Brain microvascular endothelial cell (primary cell): ENCODE measurements at regions not wholly inside any gene's neighbourhood (a gene's known extent, or its start where the extent isn't known, plus 50 kb on each side); places are given as distances from the start of the nearest gene placed in this dataset.
"Not testable (repeated sequence)": the region's sequence is repeated elsewhere in the genome, so short reads cannot be mapped to it uniquely, and the experiment has no call there.

Experiments
- DNase-seq: peaks from one replicate; pipeline ENCODE4 v3.0.0-alpha.2; 2020
- H3K27ac ChIP-seq: fragments of 250-450 bp; sonication (Bioruptor Pico); 2 replicates; pipeline ENCODE4 v1.5.1; 2020; ENCODE audit warnings: mild to moderate bottlenecking, moderate library complexity
- H3K27me3 ChIP-seq: fragments of 250-450 bp; sonication (Bioruptor Pico); replicated peaks from 2 replicates; pipeline ENCODE4 v1.5.1; 2020; ENCODE audit warnings: mild to moderate bottlenecking
- H3K36me3 ChIP-seq: fragments of 250-450 bp; sonication (Bioruptor Pico); replicated peaks from 2 replicates; pipeline ENCODE4 v1.5.1; 2020; ENCODE audit warnings: mild to moderate bottlenecking
- H3K4me3 ChIP-seq: 2 replicates; pipeline ENCODE4 v1.5.1; 2011; ENCODE audit warnings: low read depth, mild to moderate bottlenecking, control low read depth, low read length, moderate library complexity
- in situ Hi-C: cut with HindIII; loops from 2 replicates; pipeline ENCODE4 v1.10.0; 2017; ENCODE audit warnings: low sequenced_read_pairs, low pct_ligation_motif_present
- TF ChIP-seq, protein P1 (sequence below): IDR thresholded peaks from 2 replicates; pipeline ENCODE4 v1.5.1; 2011; ENCODE audit warnings: low read depth, mild to moderate bottlenecking, moderate library complexity, low read length, control low read depth, inconsistent platforms; ENCODE audit errors: missing control alignments

DNA sequence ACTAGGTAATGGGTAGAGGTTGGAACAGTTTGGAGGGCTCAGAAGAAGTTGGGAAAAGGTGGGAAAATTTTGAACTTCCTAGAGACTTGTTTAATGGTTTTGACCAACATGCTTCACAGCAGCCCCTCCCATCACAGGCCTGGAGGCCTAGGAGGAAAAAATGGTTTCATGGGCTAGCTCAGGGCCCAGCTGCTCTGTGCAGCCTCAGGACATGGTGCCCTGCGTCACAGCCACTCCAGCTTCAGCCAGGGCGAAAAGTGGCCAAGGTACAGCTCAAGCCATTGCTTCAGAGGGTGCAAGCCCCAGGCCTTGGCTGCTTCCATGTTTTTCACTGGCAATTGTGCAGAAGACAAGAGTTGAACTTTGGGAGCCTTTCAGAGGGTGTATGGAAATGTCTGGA, 453.7 kb downstream of the LRRC70 start:
- in situ Hi-C loops, result no loop called here
- H3K4me3 ChIP-seq, result no peak overlapping the region
- DNase-seq, result no peak
- H3K27ac ChIP-seq, result no peak overlapping the region
- no peaks in the 10 kb centered on the region for H3K27me3 ChIP-seq
- TF ChIP-seq, protein P1, sequence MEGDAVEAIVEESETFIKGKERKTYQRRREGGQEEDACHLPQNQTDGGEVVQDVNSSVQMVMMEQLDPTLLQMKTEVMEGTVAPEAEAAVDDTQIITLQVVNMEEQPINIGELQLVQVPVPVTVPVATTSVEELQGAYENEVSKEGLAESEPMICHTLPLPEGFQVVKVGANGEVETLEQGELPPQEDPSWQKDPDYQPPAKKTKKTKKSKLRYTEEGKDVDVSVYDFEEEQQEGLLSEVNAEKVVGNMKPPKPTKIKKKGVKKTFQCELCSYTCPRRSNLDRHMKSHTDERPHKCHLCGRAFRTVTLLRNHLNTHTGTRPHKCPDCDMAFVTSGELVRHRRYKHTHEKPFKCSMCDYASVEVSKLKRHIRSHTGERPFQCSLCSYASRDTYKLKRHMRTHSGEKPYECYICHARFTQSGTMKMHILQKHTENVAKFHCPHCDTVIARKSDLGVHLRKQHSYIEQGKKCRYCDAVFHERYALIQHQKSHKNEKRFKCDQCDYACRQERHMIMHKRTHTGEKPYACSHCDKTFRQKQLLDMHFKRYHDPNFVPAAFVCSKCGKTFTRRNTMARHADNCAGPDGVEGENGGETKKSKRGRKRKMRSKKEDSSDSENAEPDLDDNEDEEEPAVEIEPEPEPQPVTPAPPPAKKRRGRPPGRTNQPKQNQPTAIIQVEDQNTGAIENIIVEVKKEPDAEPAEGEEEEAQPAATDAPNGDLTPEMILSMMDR, result no peak
- H3K36me3 ChIP-seq, result no peaks in the 10 kb centered on the region

- TF ChIP-seq, protein P1, result no peak
- Histone ChIP-seq H3K27me3 (no peaks in the 10 kb centered on the region), H3K27ac (no peak overlapping the region), H3K36me3 (no peaks in the 10 kb centered on the region), H3K4me3 (no peak overlapping the region)
- in situ Hi-C loops, result no loop called here
- DNase-seq, result no peak
Measured at GRCh38 chr5:63029891-63030290, 451.3 kb downstream of the LRRC70 start.

DNA sequence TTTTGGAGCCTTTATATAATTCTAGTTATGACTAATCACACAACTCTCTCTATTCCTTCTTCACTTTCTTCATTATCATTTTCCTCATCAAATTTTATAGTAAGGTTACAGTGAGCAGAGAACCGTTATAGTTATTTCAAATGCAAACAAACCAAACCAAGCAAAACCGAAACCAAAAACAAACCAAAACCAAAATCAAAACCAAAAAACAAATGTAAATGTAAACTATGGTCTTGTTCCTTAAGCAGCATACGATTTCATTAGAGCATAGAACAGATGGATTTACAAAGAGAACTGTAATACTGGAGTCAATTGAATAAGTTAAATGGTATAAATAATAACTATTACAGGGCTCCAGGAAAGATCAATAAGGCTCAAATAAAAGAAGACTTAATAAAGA, 447.1 kb downstream of the LRRC70 start:
- Histone ChIP-seq H3K27ac (no peak overlapping the region), H3K4me3 (no peak overlapping the region), H3K36me3 (no peaks in the 10 kb centered on the region), H3K27me3 (no peaks in the 10 kb centered on the region)
- in situ Hi-C loops, result no loop called here
- DNase-seq, result no peak
- TF ChIP-seq, protein P1, result no peak

DNA sequence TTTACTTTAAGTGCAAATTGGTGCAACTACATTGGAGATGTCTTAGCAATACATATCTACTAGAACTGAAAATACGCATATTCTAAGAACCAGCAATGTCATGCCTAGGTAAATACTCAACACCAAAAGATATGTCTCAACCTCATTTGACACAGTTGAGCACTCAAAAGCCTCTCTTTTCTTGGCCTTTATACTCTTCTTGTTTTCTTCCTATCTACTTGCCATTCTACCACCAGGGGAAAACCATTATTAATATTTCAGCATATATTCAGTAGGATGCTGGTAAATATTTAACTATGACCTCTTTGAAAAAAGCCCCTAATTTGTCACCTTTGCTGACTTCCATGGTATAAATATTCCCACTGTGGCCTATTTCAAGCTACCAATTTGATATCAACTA, 443.8 kb downstream of the LRRC70 start:
- TF ChIP-seq, protein P1, result no peak
- in situ Hi-C loops, result no loop called here
- DNase-seq, result no peak
- Histone ChIP-seq H3K27ac (no peak overlapping the region), H3K36me3 (no peaks in the 10 kb centered on the region), H3K4me3 (no peak overlapping the region), H3K27me3 (no peaks in the 10 kb centered on the region)

DNA sequence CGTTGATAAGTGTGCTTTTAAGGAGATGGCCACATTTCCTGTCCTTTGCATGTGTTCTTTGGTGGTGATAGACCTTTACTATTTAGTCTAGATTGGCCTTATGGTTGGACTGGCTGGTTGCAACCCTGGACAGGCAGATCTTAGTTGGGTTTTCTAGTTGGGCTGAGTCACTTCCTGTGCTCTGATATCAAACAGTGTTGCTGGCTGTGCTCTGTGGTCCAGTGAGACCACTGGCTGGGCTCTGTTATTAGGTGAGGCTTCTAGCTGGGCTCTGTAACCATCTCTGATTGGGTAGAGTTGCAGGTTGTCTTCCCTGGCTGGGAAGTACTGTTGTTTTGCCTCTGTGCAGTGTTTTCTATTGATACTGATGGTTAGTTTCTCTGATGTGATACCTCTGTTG, 432.5 kb downstream of the LRRC70 start:
- Histone ChIP-seq H3K27me3 (no peaks in the 10 kb centered on the region), H3K27ac (no peak overlapping the region), H3K4me3 (no peak overlapping the region), H3K36me3 (no peaks in the 10 kb centered on the region)
- TF ChIP-seq, protein P1, result no peak
- in situ Hi-C loops, result no loop called here
- no peak for DNase-seq

- Histone ChIP-seq H3K4me3 (no peak overlapping the region), H3K27me3 (no peaks in the 10 kb centered on the region), H3K27ac (no peak overlapping the region), H3K36me3 (no peaks in the 10 kb centered on the region)
- in situ Hi-C loops, result no loop called here
- TF ChIP-seq, protein P1, result no peak
- DNase-seq, result no peak
Measured at GRCh38 chr5:63008195-63008594, 429.6 kb downstream of the LRRC70 start.

DNA sequence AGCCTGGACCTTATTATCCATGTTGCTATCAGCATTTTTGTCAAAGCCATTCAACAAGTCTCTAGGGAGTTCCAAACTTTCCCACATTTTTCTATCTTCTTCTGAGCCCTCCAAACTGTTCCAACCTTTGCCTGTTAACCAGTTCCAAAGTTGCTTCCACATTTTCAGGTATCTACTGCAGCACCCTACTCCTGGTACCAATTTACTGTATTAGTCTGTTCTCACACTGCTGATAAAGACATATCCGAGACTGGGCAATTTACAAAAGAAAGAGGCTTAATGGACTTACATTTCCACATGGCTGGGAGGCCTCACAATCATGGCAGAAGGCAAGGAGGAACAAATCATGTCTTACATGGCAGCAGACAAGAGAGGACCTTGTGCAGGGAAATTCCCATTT, 416.2 kb downstream of the LRRC70 start:
- H3K4me3 ChIP-seq, H3K27ac ChIP-seq, H3K36me3 ChIP-seq, H3K27me3 ChIP-seq, in situ Hi-C loops, DNase-seq: not testable (repeated sequence)
